ENCODE measurements at regions not wholly inside any gene's neighbourhood (a gene's known extent, or its start where the extent isn't known, plus 50 kb on each side); places are given as distances from the start of the nearest gene placed in this dataset.

- intact Hi-C loops (cut with DNase I), result no loop called here
- no peak for ATAC-seq
- no peak for DNase-seq
These were observed 63.7 kb upstream of the AJAP1 start for GRCh38 chr1:4590756-4591155.

- intact Hi-C loops (cut with DNase I), result no loop called here
- no peak for ATAC-seq
- DNase-seq, result no peak
These were observed 62.5 kb upstream of the AJAP1 start for GRCh38 chr1:4591926-4592325.

- intact Hi-C loops (cut with DNase I), result no loop called here
- no peak for DNase-seq
- no peak for ATAC-seq
These were observed 61.3 kb upstream of the AJAP1 start for GRCh38 chr1:4593106-4593505.

GRCh38 chr1:4594286-4594991 lies 60.0 kb upstream of the AJAP1 start:
- no peak for ATAC-seq
- intact Hi-C loops (cut with DNase I), result no loop called here
- no peak for DNase-seq

- no peak for DNase-seq
- no peak for ATAC-seq
- intact Hi-C loops (cut with DNase I), result no loop called here
These were observed 58.8 kb upstream of the AJAP1 start for GRCh38 chr1:4595341-4596225.

GRCh38 chr1:4596486-4596885 lies 57.9 kb upstream of the AJAP1 start:
- no peak for DNase-seq
- intact Hi-C loops (cut with DNase I), result no loop called here

GRCh38 chr1:4597020-4597419 lies 57.4 kb upstream of the AJAP1 start:
- DNase-seq (no peak), ATAC-seq (no peak)
- intact Hi-C loops (cut with DNase I), result no loop called here

More at GRCh38 chr1:4596486-4596885, 57.9 kb upstream of the AJAP1 start:
- no peak for ATAC-seq

- intact Hi-C loops (cut with DNase I), result no loop called here
- DNase-seq (no peak), ATAC-seq (no peak)
These were observed 55.8 kb upstream of the AJAP1 start for GRCh38 chr1:4598561-4598960.

GRCh38 chr1:4599521-4599920 lies 54.9 kb upstream of the AJAP1 start:
- ATAC-seq, result no peak
- intact Hi-C loops (cut with DNase I), result no loop called here
- no peak for DNase-seq

- ATAC-seq (no peak), DNase-seq (no peak)
- intact Hi-C loops (cut with DNase I), result no loop called here
These were observed 54.4 kb upstream of the AJAP1 start for GRCh38 chr1:4599951-4600481.

GRCh38 chr1:4600615-4601460 lies 53.6 kb upstream of the AJAP1 start:
- intact Hi-C loops (cut with DNase I), result no loop called here
- no peak for ATAC-seq
- DNase-seq, result no peak

- ATAC-seq (no peak), DNase-seq (no peak)
- intact Hi-C loops (cut with DNase I), result no loop called here
These were observed 52.5 kb upstream of the AJAP1 start for GRCh38 chr1:4601941-4602340.

GRCh38 chr1:4602462-4603294 lies 51.7 kb upstream of the AJAP1 start:
- intact Hi-C loops (cut with DNase I), result no loop called here
- DNase-seq (no peak), ATAC-seq (no peak)

GRCh38 chr1:4603295-4604110 lies 50.9 kb upstream of the AJAP1 start:
- ATAC-seq (peak in 1 of 2 donors; percentile 67), DNase-seq (no peak)
- intact Hi-C loops (cut with DNase I), result no loop called here

All from left cardiac atrium (tissue), 4 donors.